Endodermal cell (in vitro differentiated cells): ENCODE measurements at regions not wholly inside any gene's neighbourhood (a gene's known extent, or its start where the extent isn't known, plus 50 kb on each side); places are given as distances from the start of the nearest gene placed in this dataset.

Source experiments
- DNase-seq: peaks from one replicate; pipeline ENCODE4 v3.0.0-alpha.2; 2017
- H3K27ac ChIP-seq: 2 replicates; pipeline ENCODE4 v1.5.1; 2013; ENCODE audit warnings: mild to moderate bottlenecking, low read depth, low read length, moderate library complexity
- H3K27me3 ChIP-seq: 2 replicates; pipeline ENCODE4 v1.6.1; 2013; ENCODE audit warnings: mild to moderate bottlenecking, low read length, moderate library complexity; ENCODE audit not compliant: insufficient read depth, control insufficient read depth, poor library complexity, severe bottlenecking
- H3K36me3 ChIP-seq: 2 replicates; pipeline ENCODE4 v1.7.0; 2013; ENCODE audit warnings: mild to moderate bottlenecking, low read length, moderate library complexity; ENCODE audit not compliant: control insufficient read depth, insufficient read depth
- H3K4me1 ChIP-seq: one replicate; pipeline ENCODE4 v1.7.0; 2013; ENCODE audit warnings: low read length; ENCODE audit not compliant: control insufficient read depth, insufficient read depth
- H3K4me3 ChIP-seq: 2 replicates; pipeline ENCODE4 v1.5.1; 2013; ENCODE audit warnings: mild to moderate bottlenecking, low read length, moderate library complexity
- H3K9ac ChIP-seq: 2 replicates; pipeline ENCODE4 v1.6.1; 2013; ENCODE audit warnings: mild to moderate bottlenecking, low read length, moderate library complexity; ENCODE audit not compliant: poor library complexity, severe bottlenecking; ENCODE audit errors: extremely low read depth
- H3K9me3 ChIP-seq: 2 replicates; pipeline ENCODE4 v1.6.1; 2013; ENCODE audit warnings: mild to moderate bottlenecking, low read length, moderate library complexity; ENCODE audit not compliant: control insufficient read depth
- H3K27ac Mint-ChIP-seq: 2 replicates; pipeline ENCODE4 v1.8.0; 2020; ENCODE audit warnings: mixed read lengths
- H3K27me3 Mint-ChIP-seq: 2 replicates; pipeline ENCODE4 v1.8.0; 2021; ENCODE audit warnings: mild to moderate bottlenecking, mixed read lengths; ENCODE audit not compliant: insufficient read depth
- H3K36me3 Mint-ChIP-seq: 2 replicates; pipeline ENCODE4 v1.8.0; 2020; ENCODE audit warnings: low read depth, mixed read lengths
- H3K4me1 Mint-ChIP-seq: 2 replicates; pipeline ENCODE4 v1.8.0; 2020; ENCODE audit warnings: mixed read lengths
- H3K4me3 Mint-ChIP-seq: 2 replicates; pipeline ENCODE4 v1.8.0; 2020; ENCODE audit warnings: mild to moderate bottlenecking, moderate library complexity, mixed read lengths
- H3K9me3 Mint-ChIP-seq: 2 replicates; pipeline ENCODE4 v1.8.0; 2020; ENCODE audit warnings: mild to moderate bottlenecking, mixed read lengths
- CTCF ChIP-seq: fragments of 200-600 bp; sonication (generic); conservative IDR thresholded peaks from 2 replicates; pipeline ENCODE4 v1.5.0; 2021; ENCODE audit warnings: antibody characterized with exemption, mild to moderate bottlenecking
- WGBS, 2 experiments: methylation state at CpG; one replicate each; pipeline versions ENCODE4 v1.1.5 to v1.1.7; 2013; ENCODE audit warnings: missing lambda C conversion rate in 2 of 2, mixed read lengths in 1 of 2; ENCODE audit not compliant: insufficient coverage in 1 of 2, insufficient read length in 1 of 2; 5-methylcytosine and 5-hydroxymethylcytosine counted together

- H3K27me3 Mint-ChIP-seq = peaks cover 13% of the 10 kb centered on the region
- no peaks in the 10 kb centered on the region for H3K9me3 ChIP-seq
- H3K9ac ChIP-seq = no peak overlapping the region
- H3K27ac Mint-ChIP-seq = no peak overlapping the region
- no peak for DNase-seq
- H3K4me1 Mint-ChIP-seq = peaks cover 7% of the 10 kb centered on the region
- H3K27me3 ChIP-seq = no peaks in the 10 kb centered on the region
- no peaks in the 10 kb centered on the region for H3K36me3 Mint-ChIP-seq
- no peak overlapping the region for H3K27ac ChIP-seq
- H3K9me3 Mint-ChIP-seq = peaks cover 15% of the 10 kb centered on the region
- H3K4me3 ChIP-seq = no peak overlapping the region
- H3K36me3 ChIP-seq = no peaks in the 10 kb centered on the region
- no peak for TF ChIP-seq CTCF
- peaks cover 3% of the 10 kb centered on the region for H3K4me1 ChIP-seq
- no peak overlapping the region for H3K4me3 Mint-ChIP-seq
These were observed 111.6 kb upstream of the PCGF5 start for GRCh38 chr10:91108820-91109219.

GRCh38 chr10:91111060-91111459 is 109.4 kb upstream of the PCGF5 start:
- Mint-ChIP-seq H3K27ac (no peak overlapping the region), H3K4me3 (no peak overlapping the region), H3K36me3 (no peaks in the 10 kb centered on the region), H3K4me1 (no peaks in the 10 kb centered on the region), H3K9me3 (peaks cover 12% of the 10 kb centered on the region), H3K27me3 (peaks cover 4% of the 10 kb centered on the region)
- no peaks in the 10 kb centered on the region for H3K36me3 ChIP-seq
- WGBS, 2 experiments = 88 to 92% methylated on average over 2 to 3 of the region's 3 CpGs
- no peak overlapping the region for H3K27ac ChIP-seq
- TF ChIP-seq CTCF = no peak
- H3K4me1 ChIP-seq = no peaks in the 10 kb centered on the region
- no peaks in the 10 kb centered on the region for H3K9me3 ChIP-seq
- no peak for DNase-seq
- H3K4me3 ChIP-seq = no peak overlapping the region
- H3K9ac ChIP-seq = no peak overlapping the region
- no peaks in the 10 kb centered on the region for H3K27me3 ChIP-seq

- Mint-ChIP-seq H3K4me3 (no peak overlapping the region), H3K4me1 (no peaks in the 10 kb centered on the region), H3K9me3 (no peaks in the 10 kb centered on the region), H3K27ac (no peak overlapping the region), H3K27me3 (peaks cover 5% of the 10 kb centered on the region), H3K36me3 (no peaks in the 10 kb centered on the region)
- whole genome bisulfite sequencing, 2 experiments = 92 to 100% methylated on average over 7 to 9 of the region's 9 CpGs
- H3K36me3 ChIP-seq = no peaks in the 10 kb centered on the region
- no peaks in the 10 kb centered on the region for H3K4me1 ChIP-seq
- no peak overlapping the region for H3K27ac ChIP-seq
- H3K9ac ChIP-seq = no peak overlapping the region
- H3K27me3 ChIP-seq = no peaks in the 10 kb centered on the region
- no peak for TF ChIP-seq CTCF
- no peak overlapping the region for H3K4me3 ChIP-seq
- no peak for DNase-seq
- no peaks in the 10 kb centered on the region for H3K9me3 ChIP-seq
These were observed 104.7 kb upstream of the PCGF5 start for GRCh38 chr10:91115618-91116390.
